KMS-11 (cell line): ENCODE measurements at regions not wholly inside any gene's neighbourhood (a gene's known extent, or its start where the extent isn't known, plus 50 kb on each side); places are given as distances from the start of the nearest gene placed in this dataset.

Experiments
- H2AFZ ChIP-seq: fragments of 200-600 bp; sonication (generic); 2 replicates; pipeline ENCODE4 v1.6.1; 2016; ENCODE audit warnings: antibody characterized with exemption, mixed run types, low read depth
- H3K27ac ChIP-seq: fragments of 200-600 bp; sonication (generic); 2 replicates; pipeline ENCODE4 v1.6.1; 2016; ENCODE audit warnings: mild to moderate bottlenecking, mixed run types
- H3K27me3 ChIP-seq: fragments of 200-600 bp; sonication (generic); 2 replicates; pipeline ENCODE4 v1.6.1; 2017; ENCODE audit warnings: mild to moderate bottlenecking, low read depth, mixed run types, moderate library complexity; ENCODE audit not compliant: insufficient read depth
- H3K36me3 ChIP-seq: fragments of 200-600 bp; sonication (generic); 2 replicates; pipeline ENCODE4 v1.6.1; 2017; ENCODE audit warnings: mild to moderate bottlenecking, mixed run types; ENCODE audit not compliant: insufficient read depth
- H3K4me1 ChIP-seq: fragments of 200-600 bp; sonication (generic); 2 replicates; pipeline ENCODE4 v1.6.1; 2016; ENCODE audit warnings: mild to moderate bottlenecking, low read depth, mixed run types; ENCODE audit not compliant: poor library complexity, severe bottlenecking
- H3K4me2 ChIP-seq: fragments of 200-600 bp; sonication (generic); 2 replicates; pipeline ENCODE4 v1.7.0; 2016; ENCODE audit warnings: mild to moderate bottlenecking, mixed run types
- H3K4me3 ChIP-seq: fragments of 200-600 bp; sonication (generic); IDR thresholded peaks from 2 replicates; pipeline ENCODE4 v1.6.1; 2017; ENCODE audit warnings: low read depth, low read length, mixed read lengths; ENCODE audit not compliant: insufficient read depth
- H3K79me2 ChIP-seq: fragments of 200-600 bp; sonication (generic); 2 replicates; pipeline ENCODE4 v1.6.1; 2016; ENCODE audit warnings: low read depth, mixed run types; ENCODE audit not compliant: insufficient read depth
- H3K9ac ChIP-seq: fragments of 200-600 bp; sonication (generic); 2 replicates; pipeline ENCODE4 v1.6.1; 2016; ENCODE audit warnings: mild to moderate bottlenecking, mixed run types
- H4K20me1 ChIP-seq: fragments of 200-600 bp; sonication (generic); 2 replicates; pipeline ENCODE4 v1.6.1; 2016; ENCODE audit warnings: mild to moderate bottlenecking, mixed run types; ENCODE audit not compliant: insufficient read depth
- TF ChIP-seq, protein P1 (sequence below): fragments of 200-600 bp; sonication (generic); conservative IDR thresholded peaks from 2 replicates; pipeline ENCODE4 v1.6.1; 2017; ENCODE audit warnings: low read depth, mild to moderate bottlenecking, antibody characterized with exemption, low read length, moderate library complexity, mixed read lengths

DNA sequence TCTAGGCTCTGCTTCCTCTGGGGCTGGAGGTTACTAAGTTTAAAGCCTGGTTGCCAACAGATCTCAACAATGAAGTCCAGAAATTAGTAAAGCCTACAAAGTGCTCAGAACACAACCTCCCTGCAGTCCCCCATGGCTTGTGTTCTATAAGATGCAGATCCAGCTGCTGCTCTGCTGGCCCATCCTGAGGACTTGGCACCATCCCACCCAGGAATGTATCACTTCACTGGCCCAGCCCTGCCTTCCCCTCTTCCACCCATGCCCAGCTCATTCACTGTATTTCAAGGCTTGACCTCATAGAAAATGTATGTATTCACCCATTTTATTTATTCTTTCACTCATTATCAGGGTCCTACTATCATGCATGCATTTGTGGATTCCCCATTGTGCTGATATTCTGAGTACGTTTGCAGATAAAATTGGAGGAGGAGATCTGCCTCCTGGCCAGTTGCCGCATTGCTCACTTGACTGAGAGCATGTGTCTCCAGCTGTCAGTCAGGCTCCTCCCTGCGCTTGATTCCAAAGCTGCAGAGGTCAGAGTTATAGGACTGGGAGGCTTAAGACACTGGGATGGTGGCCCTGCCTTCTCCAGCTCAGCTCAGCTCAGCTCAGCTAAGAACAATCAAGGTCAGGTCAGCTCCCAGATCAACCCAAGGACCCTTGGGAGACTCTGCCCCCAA lies 104.8 kb downstream of the MAFB start:
- no peaks in the 10 kb centered on the region for H3K79me2 ChIP-seq
- no peaks in the 10 kb centered on the region for H3K4me1 ChIP-seq
- no peak overlapping the region for H3K27ac ChIP-seq
- no peak overlapping the region for H2AFZ ChIP-seq
- H3K36me3 ChIP-seq = no peaks in the 10 kb centered on the region
- no peaks in the 10 kb centered on the region for H4K20me1 ChIP-seq
- H3K4me2 ChIP-seq = no peak overlapping the region
- no peaks in the 10 kb centered on the region for H3K27me3 ChIP-seq
- TF ChIP-seq, protein P1, sequence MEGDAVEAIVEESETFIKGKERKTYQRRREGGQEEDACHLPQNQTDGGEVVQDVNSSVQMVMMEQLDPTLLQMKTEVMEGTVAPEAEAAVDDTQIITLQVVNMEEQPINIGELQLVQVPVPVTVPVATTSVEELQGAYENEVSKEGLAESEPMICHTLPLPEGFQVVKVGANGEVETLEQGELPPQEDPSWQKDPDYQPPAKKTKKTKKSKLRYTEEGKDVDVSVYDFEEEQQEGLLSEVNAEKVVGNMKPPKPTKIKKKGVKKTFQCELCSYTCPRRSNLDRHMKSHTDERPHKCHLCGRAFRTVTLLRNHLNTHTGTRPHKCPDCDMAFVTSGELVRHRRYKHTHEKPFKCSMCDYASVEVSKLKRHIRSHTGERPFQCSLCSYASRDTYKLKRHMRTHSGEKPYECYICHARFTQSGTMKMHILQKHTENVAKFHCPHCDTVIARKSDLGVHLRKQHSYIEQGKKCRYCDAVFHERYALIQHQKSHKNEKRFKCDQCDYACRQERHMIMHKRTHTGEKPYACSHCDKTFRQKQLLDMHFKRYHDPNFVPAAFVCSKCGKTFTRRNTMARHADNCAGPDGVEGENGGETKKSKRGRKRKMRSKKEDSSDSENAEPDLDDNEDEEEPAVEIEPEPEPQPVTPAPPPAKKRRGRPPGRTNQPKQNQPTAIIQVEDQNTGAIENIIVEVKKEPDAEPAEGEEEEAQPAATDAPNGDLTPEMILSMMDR = no peak
- H3K9ac ChIP-seq = no peak overlapping the region
- H3K4me3 ChIP-seq = no peak overlapping the region

DNA sequence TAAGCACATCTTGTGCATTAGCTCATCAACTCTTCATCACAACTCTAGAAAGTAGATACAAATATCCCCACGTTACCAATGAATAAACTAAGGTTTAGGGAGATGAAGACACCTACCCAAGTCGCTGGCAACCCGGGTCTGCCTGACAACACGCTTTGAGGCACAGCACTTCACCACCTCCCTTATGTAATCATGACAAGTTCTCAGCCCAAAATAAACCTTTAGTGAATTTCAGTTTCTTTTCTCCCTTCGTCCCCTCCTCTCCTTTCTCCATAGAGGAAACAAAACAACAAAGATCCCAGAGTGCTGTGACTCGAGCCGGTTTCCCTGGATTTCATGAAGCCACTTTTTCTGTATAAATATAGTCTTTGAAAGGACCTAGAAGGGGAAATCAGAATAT lies 105.4 kb downstream of the MAFB start:
- H3K27ac ChIP-seq = no peak overlapping the region
- no peak overlapping the region for H3K4me3 ChIP-seq
- H2AFZ ChIP-seq = no peak overlapping the region
- no peak overlapping the region for H3K9ac ChIP-seq
- no peaks in the 10 kb centered on the region for H3K36me3 ChIP-seq
- TF ChIP-seq, protein P1 = no peak
- H3K4me1 ChIP-seq = no peaks in the 10 kb centered on the region
- no peaks in the 10 kb centered on the region for H3K27me3 ChIP-seq
- no peak overlapping the region for H3K4me2 ChIP-seq
- no peaks in the 10 kb centered on the region for H3K79me2 ChIP-seq
- no peaks in the 10 kb centered on the region for H4K20me1 ChIP-seq

DNA sequence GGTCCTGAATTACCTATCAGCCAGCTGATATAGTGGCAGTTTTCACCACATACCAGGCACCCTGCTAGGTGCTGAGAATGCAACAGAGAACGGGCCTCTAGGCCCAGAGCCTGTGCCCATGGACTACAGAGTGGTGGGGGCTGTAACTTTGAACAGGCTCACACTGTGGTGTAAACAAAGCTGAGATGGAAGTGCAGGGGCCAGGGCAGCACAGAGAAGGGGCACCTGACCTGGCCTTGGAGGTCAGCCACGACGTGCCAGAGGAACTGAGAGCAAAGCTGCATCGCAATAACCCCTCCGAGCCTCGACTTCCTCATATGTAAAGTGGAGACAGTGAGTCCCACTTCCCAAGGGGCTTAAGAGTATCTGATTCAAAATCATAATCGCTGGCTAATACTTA lies 105.8 kb downstream of the MAFB start:
- Histone ChIP-seq H2AFZ (no peak overlapping the region), H3K36me3 (no peaks in the 10 kb centered on the region), H3K4me1 (no peaks in the 10 kb centered on the region), H3K4me3 (no peak overlapping the region), H3K9ac (no peak overlapping the region), H4K20me1 (no peaks in the 10 kb centered on the region), H3K79me2 (no peaks in the 10 kb centered on the region), H3K4me2 (no peak overlapping the region), H3K27ac (no peak overlapping the region), H3K27me3 (no peaks in the 10 kb centered on the region)
- TF ChIP-seq, protein P1 = no peak

DNA sequence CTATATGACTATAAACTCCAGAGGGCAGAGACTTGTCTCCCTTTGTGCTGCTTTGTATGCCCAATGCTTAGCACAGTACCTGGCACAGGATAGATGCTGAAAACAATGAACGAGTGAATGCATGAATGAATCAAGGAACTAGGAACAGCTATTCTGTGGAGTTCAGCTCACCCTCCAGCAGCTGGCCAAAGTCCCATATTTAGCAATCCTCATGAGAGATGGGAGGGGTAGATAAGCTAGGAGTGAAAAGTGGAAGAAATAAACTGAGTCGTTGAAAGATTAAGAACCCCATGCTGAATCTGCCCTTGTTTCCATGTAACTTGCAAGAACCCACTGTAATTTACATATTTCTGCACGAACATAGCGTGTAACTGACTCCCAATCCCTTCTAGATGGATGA lies 106.5 kb downstream of the MAFB start:
- TF ChIP-seq, protein P1 = no peak
- Histone ChIP-seq H3K4me3 (no peak overlapping the region), H3K27ac (no peak overlapping the region)

More for the DNA sequence above, 106.5 kb downstream of the MAFB start:
- no peak overlapping the region for H3K9ac ChIP-seq
- no peak overlapping the region for H3K4me2 ChIP-seq
- no peaks in the 10 kb centered on the region for H3K79me2 ChIP-seq
- no peaks in the 10 kb centered on the region for H3K4me1 ChIP-seq
- no peak overlapping the region for H2AFZ ChIP-seq
- no peaks in the 10 kb centered on the region for H3K27me3 ChIP-seq
- no peaks in the 10 kb centered on the region for H3K36me3 ChIP-seq
- no peaks in the 10 kb centered on the region for H4K20me1 ChIP-seq
